Activated T-cell treated with anti-CD3 and anti-CD28 coated beads, Interleukin-2, amount 50 U/mL, for 72 hours (primary cell): ENCODE measurements at regions not wholly inside any gene's neighbourhood (a gene's known extent, or its start where the extent isn't known, plus 50 kb on each side); places are given as distances from the start of the nearest gene placed in this dataset.
"Not testable (repeated sequence)": the region's sequence is repeated elsewhere in the genome, so short reads cannot be mapped to it uniquely, and the experiment has no call there.

Source experiments
- ATAC-seq, 2 donors: fragments of 150-1000 bp; cut with Tn5 transposase; replicated peaks in 1 of 2; 2 replicates each; pipeline ENCODE4 v1.10.0; 2021; ENCODE audit warnings: moderate library complexity in 2 of 2, mild to moderate bottlenecking in 1 of 2
- DNase-seq, 2 donors: peaks; one replicate each; pipeline ENCODE4 v3.0.0; 2021 to 2022; ENCODE audit warnings: mixed read lengths in 1 of 2
- H3K27ac Mint-ChIP-seq: one replicate; pipeline ENCODE4 v1.8.0; 2022; ENCODE audit warnings: mild to moderate bottlenecking, moderate library complexity, mixed read lengths
- H3K27me3 Mint-ChIP-seq: one replicate; pipeline ENCODE4 v1.8.0; 2022; ENCODE audit warnings: low read depth, mixed read lengths
- H3K36me3 Mint-ChIP-seq, 2 donors: one replicate each; pipeline ENCODE4 v1.8.0; 2022; ENCODE audit warnings: mixed read lengths in 2 of 2, mild to moderate bottlenecking in 1 of 2; ENCODE audit not compliant: insufficient read depth in 2 of 2
- H3K4me1 Mint-ChIP-seq: one replicate; pipeline ENCODE4 v1.8.0; 2022; ENCODE audit warnings: low read depth, mixed read lengths
- H3K4me3 Mint-ChIP-seq, 2 donors: one replicate each; pipeline ENCODE4 v1.8.0; 2022; ENCODE audit warnings: mild to moderate bottlenecking in 2 of 2, mixed read lengths in 2 of 2, moderate library complexity in 2 of 2
- H3K9me3 Mint-ChIP-seq, 2 donors: one replicate each; pipeline ENCODE4 v1.8.0; 2022; ENCODE audit warnings: mixed read lengths in 2 of 2

- Mint-ChIP-seq H3K27ac (no peak overlapping the region), H3K36me3 (peaks cover 0 to 1% of the 10 kb centered on the region in 2 donors), H3K9me3 (no peaks in the 10 kb centered on the region), H3K4me1 (peaks cover 6% of the 10 kb centered on the region), H3K27me3 (peaks cover 14% of the 10 kb centered on the region), H3K4me3 (no peak overlapping the region)
- DNase-seq (no peak), ATAC-seq (peak in 1 of 2 donors; percentile 25)
These were observed 68.5 kb downstream of the CCDC71L start for GRCh38 chr7:106592282-106593027.

DNA sequence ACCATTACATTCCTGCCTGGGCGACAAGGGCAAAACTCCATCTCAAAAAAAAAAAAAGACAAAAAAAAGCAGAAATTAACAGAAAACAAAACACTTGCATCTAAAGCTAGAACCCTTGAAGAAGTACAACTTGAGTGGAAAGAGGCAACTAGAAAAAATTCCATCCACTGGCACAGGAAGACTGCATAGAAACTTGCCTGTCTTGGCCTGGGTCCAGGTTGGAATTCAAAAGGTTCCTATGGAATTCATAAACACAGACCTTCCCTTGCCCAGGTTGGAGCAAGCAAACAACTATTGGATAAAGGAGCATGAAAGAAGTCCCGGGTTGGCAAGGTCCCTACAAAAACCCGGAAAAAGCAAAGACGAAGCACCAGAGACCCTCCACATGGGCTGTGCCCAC lies 69.8 kb downstream of the CCDC71L start:
- Mint-ChIP-seq H3K4me3 (no peak overlapping the region), H3K4me1 (peaks cover 6% of the 10 kb centered on the region), H3K27me3 (peaks cover 26% of the 10 kb centered on the region), H3K9me3 (peaks cover 0 to 1% of the 10 kb centered on the region in 2 donors), H3K36me3 (peaks cover 0 to 1% of the 10 kb centered on the region in 2 donors), H3K27ac (no peak overlapping the region)
- ATAC-seq (no peak), DNase-seq (no peak)

- peaks cover 0 to 1% of the 10 kb centered on the region in 2 donors for H3K36me3 Mint-ChIP-seq
- no peak overlapping the region for H3K27ac Mint-ChIP-seq
- no peak overlapping the region for H3K4me3 Mint-ChIP-seq
These were observed 70.6 kb downstream of the CCDC71L start for GRCh38 chr7:106590209-106590816.

GRCh38 chr7:106589198-106589879 lies 71.6 kb downstream of the CCDC71L start:
- H3K4me1 Mint-ChIP-seq = peaks cover 6% of the 10 kb centered on the region
- H3K27me3 Mint-ChIP-seq = peaks cover 33% of the 10 kb centered on the region
- H3K4me3 Mint-ChIP-seq = no peak overlapping the region
- H3K36me3 Mint-ChIP-seq = peaks cover 0 to 1% of the 10 kb centered on the region in 2 donors
- ATAC-seq (no peak), DNase-seq (no peak)
- H3K27ac Mint-ChIP-seq = no peak overlapping the region
- peaks cover 0 to 1% of the 10 kb centered on the region in 2 donors for H3K9me3 Mint-ChIP-seq

More at GRCh38 chr7:106590209-106590816, 70.6 kb downstream of the CCDC71L start:
- Mint-ChIP-seq H3K4me1 (peaks cover 6% of the 10 kb centered on the region), H3K27me3 (peaks cover 27% of the 10 kb centered on the region), H3K9me3 (peaks cover 0 to 1% of the 10 kb centered on the region in 2 donors)
- ATAC-seq = peak in 1 of 2 donors; percentile 63
- no peak for DNase-seq

- no peak overlapping the region for H3K4me3 Mint-ChIP-seq
These were observed 72.3 kb downstream of the CCDC71L start for GRCh38 chr7:106588422-106589197.

GRCh38 chr7:106584914-106585759 lies 75.8 kb downstream of the CCDC71L start:
- peaks cover 8% of the 10 kb centered on the region for H3K4me1 Mint-ChIP-seq
- H3K27me3 Mint-ChIP-seq = peaks cover 24% of the 10 kb centered on the region
- H3K27ac Mint-ChIP-seq = no peak overlapping the region
- H3K36me3 Mint-ChIP-seq = peaks cover 4 to 10% of the 10 kb centered on the region in 2 donors
- H3K4me3 Mint-ChIP-seq = no peak overlapping the region
- ATAC-seq (no peak), DNase-seq (no peak)
- H3K9me3 Mint-ChIP-seq = peaks cover 3 to 6% of the 10 kb centered on the region in 2 donors

More at GRCh38 chr7:106588422-106589197, 72.3 kb downstream of the CCDC71L start:
- ATAC-seq (no peak), DNase-seq (no peak)
- peaks cover 33% of the 10 kb centered on the region for H3K27me3 Mint-ChIP-seq
- peaks cover 3 to 4% of the 10 kb centered on the region in 2 donors for H3K9me3 Mint-ChIP-seq
- H3K27ac Mint-ChIP-seq = no peak overlapping the region
- peaks cover 9% of the 10 kb centered on the region for H3K4me1 Mint-ChIP-seq
- H3K36me3 Mint-ChIP-seq = peaks cover 2 to 8% of the 10 kb centered on the region in 2 donors

GRCh38 chr7:106583706-106584690 lies 77.0 kb downstream of the CCDC71L start:
- ATAC-seq (no peak), DNase-seq (no peak)
- H3K4me3 Mint-ChIP-seq = no peak overlapping the region
- peaks cover 8% of the 10 kb centered on the region for H3K4me1 Mint-ChIP-seq
- peaks cover 4 to 9% of the 10 kb centered on the region in 2 donors for H3K36me3 Mint-ChIP-seq
- no peak overlapping the region for H3K27ac Mint-ChIP-seq
- H3K9me3 Mint-ChIP-seq = peaks cover 3 to 6% of the 10 kb centered on the region in 2 donors
- H3K27me3 Mint-ChIP-seq = peaks cover 18% of the 10 kb centered on the region

DNA sequence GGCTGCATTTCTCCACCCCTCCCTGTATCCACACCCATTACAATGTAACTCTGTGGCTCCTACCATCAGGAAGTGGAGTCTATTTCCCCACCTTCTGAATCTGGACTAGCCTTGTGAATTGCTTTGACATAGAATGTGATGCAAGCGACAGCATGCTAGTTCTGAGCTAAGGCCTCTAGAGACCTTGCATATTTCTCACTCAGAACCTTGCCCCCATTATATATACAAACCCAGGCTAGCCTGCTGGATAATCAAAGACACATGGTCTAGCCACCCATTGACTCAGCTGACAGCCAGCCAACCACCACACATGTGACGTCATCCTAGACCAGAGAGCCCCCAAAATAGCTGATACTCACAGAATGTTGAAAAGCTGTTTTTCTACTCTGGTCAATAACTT lies 77.9 kb downstream of the CCDC71L start:
- Mint-ChIP-seq H3K4me3 (no peak overlapping the region), H3K36me3 (peaks cover 4 to 9% of the 10 kb centered on the region in 2 donors), H3K27me3 (peaks cover 25% of the 10 kb centered on the region), H3K4me1 (peaks cover 8% of the 10 kb centered on the region), H3K9me3 (peaks cover 3 to 6% of the 10 kb centered on the region in 2 donors), H3K27ac (no peak overlapping the region)
- DNase-seq (no peak), ATAC-seq (no peak)

- ATAC-seq = no peak
- H3K27me3 Mint-ChIP-seq = peaks cover 32% of the 10 kb centered on the region
- peaks cover 3 to 6% of the 10 kb centered on the region in 2 donors for H3K9me3 Mint-ChIP-seq
- no peak for DNase-seq
- H3K36me3 Mint-ChIP-seq = peaks cover 4 to 9% of the 10 kb centered on the region in 2 donors
- H3K4me3 Mint-ChIP-seq = no peak overlapping the region
- no peak overlapping the region for H3K27ac Mint-ChIP-seq
- peaks cover 8% of the 10 kb centered on the region for H3K4me1 Mint-ChIP-seq
These were observed 78.6 kb downstream of the CCDC71L start for GRCh38 chr7:106582365-106582764.

- H3K27me3 Mint-ChIP-seq = peaks cover 15% of the 10 kb centered on the region
- not testable (repeated sequence) for H3K4me1 Mint-ChIP-seq, H3K4me3 Mint-ChIP-seq, H3K27ac Mint-ChIP-seq, DNase-seq, H3K9me3 Mint-ChIP-seq, H3K36me3 Mint-ChIP-seq, ATAC-seq
These were observed 81.9 kb downstream of the CCDC71L start for GRCh38 chr7:106579086-106579485.

DNA sequence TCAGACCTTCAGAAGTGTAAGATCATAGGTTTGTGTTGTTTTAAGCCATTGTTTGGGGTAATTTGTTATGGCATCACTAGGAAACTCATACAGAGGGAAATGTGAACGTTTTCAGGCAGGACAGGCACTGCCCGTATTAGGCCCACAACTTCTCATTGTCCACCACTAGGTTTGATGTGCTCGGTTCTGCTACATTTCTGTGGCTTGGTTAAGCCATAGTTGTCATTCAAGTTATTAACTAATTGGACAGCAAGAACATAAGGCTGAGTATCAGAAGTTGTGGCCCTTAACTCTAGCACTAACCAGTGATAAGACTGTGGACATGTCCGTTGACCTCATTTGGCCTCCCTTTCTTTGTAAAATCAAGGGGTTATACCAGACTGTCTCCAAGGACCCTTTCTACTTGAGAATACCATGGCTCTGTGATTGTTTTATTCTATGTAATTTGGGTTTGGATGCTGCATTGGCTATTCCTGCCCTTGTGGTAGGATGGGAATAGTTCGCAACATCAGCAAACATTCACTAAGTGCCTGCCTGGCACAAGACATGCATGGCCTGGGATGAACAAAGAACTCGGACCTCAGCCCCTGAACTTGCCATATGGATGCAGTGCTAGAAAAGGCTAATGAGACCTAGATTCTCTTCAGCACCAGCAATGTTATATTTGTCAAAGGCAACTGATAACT lies 85.7 kb downstream of the CCDC71L start:
- peaks cover 4% of the 10 kb centered on the region for H3K4me1 Mint-ChIP-seq
- peaks cover 0 to 2% of the 10 kb centered on the region in 2 donors for H3K36me3 Mint-ChIP-seq
- no peak overlapping the region for H3K4me3 Mint-ChIP-seq
- H3K27me3 Mint-ChIP-seq = peaks cover 32% of the 10 kb centered on the region
- no peak for ATAC-seq
- no peak for DNase-seq
- no peak overlapping the region for H3K27ac Mint-ChIP-seq
- H3K9me3 Mint-ChIP-seq = no peaks in the 10 kb centered on the region
